Neural progenitor cell (in vitro differentiated cells): ENCODE measurements at regions not wholly inside any gene's neighbourhood (a gene's known extent, or its start where the extent isn't known, plus 50 kb on each side); places are given as distances from the start of the nearest gene placed in this dataset.

ENCODE experiments used
- DNase-seq: peaks from one replicate; pipeline ENCODE4 v3.0.0-alpha.2; 2016; ENCODE audit warnings: low spot score
- H2AFZ ChIP-seq: fragments of 200-600 bp; sonication (generic); replicated peaks from 2 replicates; pipeline ENCODE4 v1.6.1; 2016; ENCODE audit warnings: antibody characterized with exemption
- H3F3A ChIP-seq: fragments of 200-600 bp; sonication (generic); 2 replicates; pipeline ENCODE4 v1.6.1; 2016; ENCODE audit warnings: antibody characterized with exemption, low read depth
- H3K27ac ChIP-seq: fragments of 200-600 bp; sonication (generic); 2 replicates; pipeline ENCODE4 v1.5.1; 2016; ENCODE audit warnings: mild to moderate bottlenecking
- H3K27me3 ChIP-seq: fragments of 200-600 bp; sonication (generic); 2 replicates; pipeline ENCODE4 v1.6.1; 2016; ENCODE audit warnings: mild to moderate bottlenecking, moderate library complexity
- H3K36me3 ChIP-seq: fragments of 200-600 bp; sonication (generic); 2 replicates; pipeline ENCODE4 v1.5.1; 2016
- H3K4me1 ChIP-seq: fragments of 200-600 bp; sonication (generic); 2 replicates; pipeline ENCODE4 v1.6.1; 2016; ENCODE audit warnings: mixed run types
- H3K4me2 ChIP-seq: fragments of 200-600 bp; sonication (generic); 2 replicates; pipeline ENCODE4 v1.6.1; 2016
- H3K4me3 ChIP-seq: fragments of 200-600 bp; sonication (generic); 2 replicates; pipeline ENCODE4 v1.5.1; 2016
- H3K79me2 ChIP-seq: fragments of 200-600 bp; sonication (generic); 2 replicates; pipeline ENCODE4 v1.6.1; 2016; ENCODE audit warnings: low read depth
- H3K9ac ChIP-seq: fragments of 200-600 bp; sonication (generic); 2 replicates; pipeline ENCODE4 v1.6.1; 2016
- H3K9me3 ChIP-seq: fragments of 200-600 bp; sonication (generic); 2 replicates; pipeline ENCODE4 v1.5.1; 2016; ENCODE audit warnings: low read depth
- H4K20me1 ChIP-seq: fragments of 200-600 bp; sonication (generic); 2 replicates; pipeline ENCODE4 v1.6.1; 2016; ENCODE audit warnings: low read depth
- H3K27ac Mint-ChIP-seq: 3 replicates; pipeline ENCODE4 v1.8.0; 2021; ENCODE audit warnings: mixed read lengths
- H3K27me3 Mint-ChIP-seq: 2 replicates; pipeline ENCODE4 v1.8.0; 2022; ENCODE audit warnings: low read depth, mild to moderate bottlenecking, inconsistent platforms, moderate library complexity, mixed read lengths; ENCODE audit not compliant: insufficient read depth
- H3K36me3 Mint-ChIP-seq: 3 replicates; pipeline ENCODE4 v1.8.0; 2021; ENCODE audit warnings: mixed read lengths
- H3K4me1 Mint-ChIP-seq: 3 replicates; pipeline ENCODE4 v1.8.0; 2021; ENCODE audit warnings: mixed read lengths
- H3K4me3 Mint-ChIP-seq: 3 replicates; pipeline ENCODE4 v1.8.0; 2021; ENCODE audit warnings: mild to moderate bottlenecking, moderate library complexity, mixed read lengths
- H3K9me3 Mint-ChIP-seq: 3 replicates; pipeline ENCODE4 v1.8.0; 2020; ENCODE audit warnings: mixed read lengths
- EZH2 ChIP-seq: fragments of 200-600 bp; sonication (generic); IDR thresholded peaks from 2 replicates; pipeline ENCODE4 v1.6.1; 2017; ENCODE audit warnings: antibody characterized with exemption, mild to moderate bottlenecking, moderate library complexity
- EZH2phosphoT487 ChIP-seq: fragments of 200-600 bp; sonication (generic); IDR thresholded peaks from 2 replicates; pipeline ENCODE4 v1.6.1; 2017; ENCODE audit warnings: antibody characterized with exemption
- TF ChIP-seq, protein P1 (sequence below): fragments of 200-600 bp; sonication (generic); IDR thresholded peaks from 2 replicates; pipeline ENCODE4 v1.5.1; 2017; ENCODE audit warnings: antibody characterized with exemption, mild to moderate bottlenecking

DNA sequence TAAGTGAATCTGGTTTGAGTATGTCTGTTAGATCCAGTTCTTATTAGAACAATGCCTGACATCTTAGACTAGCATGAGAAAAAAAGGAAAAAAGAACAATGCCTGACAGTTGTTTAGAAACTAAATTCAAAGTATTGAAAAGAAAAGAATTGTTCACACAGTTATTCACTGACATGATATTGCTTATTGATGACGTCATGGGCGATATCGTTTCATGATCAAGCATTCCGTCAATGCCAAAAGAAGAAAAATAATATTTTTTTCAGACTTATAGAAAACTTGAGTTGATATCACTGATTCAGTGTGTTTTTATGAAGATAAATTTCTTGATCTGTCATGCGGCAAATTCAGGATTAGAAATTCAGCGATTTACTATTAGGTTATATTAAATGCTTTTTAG lies 196.5 kb upstream of the AGR3 start:
- no peaks in the 10 kb centered on the region for H3K36me3 Mint-ChIP-seq

DNA sequence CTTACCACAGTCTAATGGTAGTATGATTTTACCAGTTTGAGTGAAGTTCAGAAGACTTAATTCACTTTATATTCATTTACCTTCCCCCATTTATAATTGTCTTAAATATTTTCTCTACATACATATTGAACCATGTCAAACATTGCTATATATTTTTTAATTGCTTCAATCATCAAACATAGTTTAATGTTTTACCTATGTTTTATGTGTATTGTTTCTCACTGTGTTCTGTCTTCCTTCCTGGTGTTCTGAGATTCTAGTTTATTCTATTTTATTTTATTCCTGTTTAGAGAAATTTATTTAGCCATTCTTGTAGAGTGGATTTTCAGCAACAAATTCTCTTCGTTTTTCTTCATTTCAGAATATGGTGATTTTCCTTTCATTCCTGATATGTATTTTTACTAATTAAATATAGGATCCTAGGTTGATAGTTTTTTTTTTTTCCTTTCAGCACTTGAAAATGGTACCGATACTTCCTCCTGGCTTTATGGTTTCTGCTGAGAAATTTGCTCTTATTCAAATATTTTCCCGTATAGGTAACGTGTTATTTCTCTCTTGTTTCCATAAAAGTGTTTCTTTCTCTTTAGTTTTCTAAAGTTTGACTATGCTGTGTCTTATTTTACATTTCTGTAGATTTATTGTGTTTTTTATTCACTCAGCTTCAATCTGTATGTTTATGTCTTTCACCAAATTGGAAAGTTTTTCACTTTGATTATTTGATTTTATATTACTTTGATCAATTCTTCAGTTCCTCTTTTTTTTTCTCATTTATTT lies 201.8 kb upstream of the AGR3 start:
- Histone ChIP-seq H3K4me2 (no peak overlapping the region), H3K36me3 (no peaks in the 10 kb centered on the region), H3K27me3 (no peaks in the 10 kb centered on the region), H3K4me3 (no peak overlapping the region), H2AFZ (no peak overlapping the region), H3F3A (no peaks in the 10 kb centered on the region), H4K20me1 (no peaks in the 10 kb centered on the region), H3K9me3 (no peaks in the 10 kb centered on the region), H3K9ac (no peak overlapping the region), H3K4me1 (no peaks in the 10 kb centered on the region), H3K27ac (no peak overlapping the region), H3K79me2 (no peaks in the 10 kb centered on the region)
- H3K27me3 Mint-ChIP-seq = no peaks in the 10 kb centered on the region
- H3K9me3 Mint-ChIP-seq = no peaks in the 10 kb centered on the region
- H3K27ac Mint-ChIP-seq = no peak overlapping the region
- H3K4me3 Mint-ChIP-seq = no peak overlapping the region
- TF ChIP-seq EZH2 (no peak), EZH2phosphoT487 (no peak)
- TF ChIP-seq, protein P1, sequence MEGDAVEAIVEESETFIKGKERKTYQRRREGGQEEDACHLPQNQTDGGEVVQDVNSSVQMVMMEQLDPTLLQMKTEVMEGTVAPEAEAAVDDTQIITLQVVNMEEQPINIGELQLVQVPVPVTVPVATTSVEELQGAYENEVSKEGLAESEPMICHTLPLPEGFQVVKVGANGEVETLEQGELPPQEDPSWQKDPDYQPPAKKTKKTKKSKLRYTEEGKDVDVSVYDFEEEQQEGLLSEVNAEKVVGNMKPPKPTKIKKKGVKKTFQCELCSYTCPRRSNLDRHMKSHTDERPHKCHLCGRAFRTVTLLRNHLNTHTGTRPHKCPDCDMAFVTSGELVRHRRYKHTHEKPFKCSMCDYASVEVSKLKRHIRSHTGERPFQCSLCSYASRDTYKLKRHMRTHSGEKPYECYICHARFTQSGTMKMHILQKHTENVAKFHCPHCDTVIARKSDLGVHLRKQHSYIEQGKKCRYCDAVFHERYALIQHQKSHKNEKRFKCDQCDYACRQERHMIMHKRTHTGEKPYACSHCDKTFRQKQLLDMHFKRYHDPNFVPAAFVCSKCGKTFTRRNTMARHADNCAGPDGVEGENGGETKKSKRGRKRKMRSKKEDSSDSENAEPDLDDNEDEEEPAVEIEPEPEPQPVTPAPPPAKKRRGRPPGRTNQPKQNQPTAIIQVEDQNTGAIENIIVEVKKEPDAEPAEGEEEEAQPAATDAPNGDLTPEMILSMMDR = no peak
- H3K4me1 Mint-ChIP-seq = no peaks in the 10 kb centered on the region
- H3K36me3 Mint-ChIP-seq = no peaks in the 10 kb centered on the region
- DNase-seq = no peak

More for the DNA sequence above, 196.5 kb upstream of the AGR3 start:
- no peaks in the 10 kb centered on the region for H3K4me1 Mint-ChIP-seq
- no peaks in the 10 kb centered on the region for H3K79me2 ChIP-seq
- no peaks in the 10 kb centered on the region for H3F3A ChIP-seq
- H4K20me1 ChIP-seq = no peaks in the 10 kb centered on the region
- TF ChIP-seq EZH2phosphoT487 (no peak), EZH2 (no peak)
- TF ChIP-seq, protein P1 = no peak
- H3K4me1 ChIP-seq = no peaks in the 10 kb centered on the region
- no peak overlapping the region for H3K4me2 ChIP-seq
- no peak overlapping the region for H3K4me3 Mint-ChIP-seq
- H3K9me3 Mint-ChIP-seq = no peaks in the 10 kb centered on the region
- no peaks in the 10 kb centered on the region for H3K9me3 ChIP-seq
- DNase-seq = no peak
- H3K27ac ChIP-seq = no peak overlapping the region
- H3K27me3 Mint-ChIP-seq = no peaks in the 10 kb centered on the region
- no peaks in the 10 kb centered on the region for H3K36me3 ChIP-seq
- H2AFZ ChIP-seq = no peak overlapping the region
- no peak overlapping the region for H3K9ac ChIP-seq
- H3K27ac Mint-ChIP-seq = no peak overlapping the region
- no peak overlapping the region for H3K4me3 ChIP-seq
- H3K27me3 ChIP-seq = no peaks in the 10 kb centered on the region

DNA sequence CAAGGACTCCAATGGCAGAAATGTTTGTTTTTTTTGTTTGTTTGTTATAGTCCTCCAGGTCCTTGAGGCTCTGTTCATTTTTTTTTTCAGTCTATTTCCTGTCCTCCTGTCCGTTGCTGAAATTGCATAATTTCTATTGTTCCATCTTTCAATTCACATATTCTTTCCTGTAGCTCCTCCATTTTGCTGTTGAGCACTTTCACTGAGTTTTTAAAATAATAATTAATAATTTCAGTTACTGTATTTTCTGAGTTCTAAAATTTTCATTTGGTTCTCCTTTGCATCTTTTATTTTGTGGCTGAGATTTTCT lies 202.3 kb upstream of the AGR3 start:
- Histone ChIP-seq H3K4me2 (no peak overlapping the region), H2AFZ (no peak overlapping the region)

More for the DNA sequence above, 202.3 kb upstream of the AGR3 start:
- Histone ChIP-seq H3K27ac (no peak overlapping the region), H3K9ac (no peak overlapping the region), H3K27me3 (no peaks in the 10 kb centered on the region), H3K36me3 (no peaks in the 10 kb centered on the region), H3K9me3 (no peaks in the 10 kb centered on the region), H3K4me1 (no peaks in the 10 kb centered on the region), H4K20me1 (no peaks in the 10 kb centered on the region), H3K4me3 (no peak overlapping the region), H3F3A (no peaks in the 10 kb centered on the region), H3K79me2 (no peaks in the 10 kb centered on the region)
- TF ChIP-seq, protein P1 = no peak
- TF ChIP-seq EZH2phosphoT487 (no peak), EZH2 (no peak)
- H3K4me1 Mint-ChIP-seq = no peaks in the 10 kb centered on the region
- H3K4me3 Mint-ChIP-seq = no peak overlapping the region
- no peak overlapping the region for H3K27ac Mint-ChIP-seq
- H3K9me3 Mint-ChIP-seq = no peaks in the 10 kb centered on the region
- DNase-seq = no peak
- no peaks in the 10 kb centered on the region for H3K27me3 Mint-ChIP-seq
- no peaks in the 10 kb centered on the region for H3K36me3 Mint-ChIP-seq
